NOMO-1 treated with dmso at 0.1 percent for 144 hours (cell line): ENCODE measurements at regions not wholly inside any gene's neighbourhood (a gene's known extent, or its start where the extent isn't known, plus 50 kb on each side); places are given as distances from the start of the nearest gene placed in this dataset.
"Not testable (repeated sequence)": the region's sequence is repeated elsewhere in the genome, so short reads cannot be mapped to it uniquely, and the experiment has no call there.

Experiments
- DNase-seq: peaks from one replicate; lab custom pipeline; 2025; ENCODE audit not compliant: unreplicated experiment; lab: John Stamatoyannopoulos, UW

- no peak for DNase-seq
These were observed 1333.9 kb downstream of the AMY1C start for GRCh38 chr1:105083611-105084010.

- DNase-seq, result no peak
These were observed 1337.8 kb downstream of the AMY1C start for GRCh38 chr1:105087506-105087905.

- no peak for DNase-seq
These were observed 1338.5 kb downstream of the AMY1C start for GRCh38 chr1:105088166-105088565.

- DNase-seq, result not testable (repeated sequence)
These were observed 1344.2 kb downstream of the AMY1C start for GRCh38 chr1:105093893-105094292.

- no peak for DNase-seq
These were observed 1350.4 kb downstream of the AMY1C start for GRCh38 chr1:105100102-105100501.

- no peak for DNase-seq
These were observed 1351.6 kb downstream of the AMY1C start for GRCh38 chr1:105101261-105101660.

GRCh38 chr1:105102371-105102770 lies 1352.7 kb downstream of the AMY1C start:
- DNase-seq, result no peak

- no peak for DNase-seq
These were observed 1372.3 kb downstream of the AMY1C start for GRCh38 chr1:105122041-105122440.

- DNase-seq, result no peak
These were observed 1388.1 kb downstream of the AMY1C start for GRCh38 chr1:105137543-105138457.

GRCh38 chr1:105138458-105138893 lies 1388.8 kb downstream of the AMY1C start:
- DNase-seq, result no peak

- DNase-seq, result no peak
These were observed 1423.1 kb downstream of the AMY1C start for GRCh38 chr1:105172788-105173187.

GRCh38 chr1:105180789-105181188 lies 1431.1 kb downstream of the AMY1C start:
- no peak for DNase-seq

GRCh38 chr1:105204836-105205371 lies 1455.2 kb downstream of the AMY1C start:
- no peak for DNase-seq

GRCh38 chr1:105208581-105208980 lies 1458.9 kb downstream of the AMY1C start:
- no peak for DNase-seq

- DNase-seq, result no peak
These were observed 1461.0 kb downstream of the AMY1C start for GRCh38 chr1:105210747-105211146.

- no peak for DNase-seq
These were observed 1481.7 kb downstream of the AMY1C start for GRCh38 chr1:105231378-105231777.

- no peak for DNase-seq
These were observed 1493.7 kb downstream of the AMY1C start for GRCh38 chr1:105243411-105243810.

- no peak for DNase-seq
These were observed 1494.3 kb downstream of the AMY1C start for GRCh38 chr1:105243969-105244368.

- DNase-seq, result no peak
These were observed 1505.2 kb downstream of the AMY1C start for GRCh38 chr1:105254906-105255305.

GRCh38 chr1:105260001-105260400 lies 1510.3 kb downstream of the AMY1C start:
- no peak for DNase-seq

- no peak for DNase-seq
These were observed 1521.3 kb downstream of the AMY1C start for GRCh38 chr1:105270966-105271365.

GRCh38 chr1:105272376-105272775 lies 1522.7 kb downstream of the AMY1C start:
- not testable (repeated sequence) for DNase-seq
